ENCODE measurements at regions not wholly inside any gene's neighbourhood (a gene's known extent, or its start where the extent isn't known, plus 50 kb on each side); places are given as distances from the start of the nearest gene placed in this dataset.
"Not testable (repeated sequence)": the region's sequence is repeated elsewhere in the genome, so short reads cannot be mapped to it uniquely, and the experiment has no call there.

DNA sequence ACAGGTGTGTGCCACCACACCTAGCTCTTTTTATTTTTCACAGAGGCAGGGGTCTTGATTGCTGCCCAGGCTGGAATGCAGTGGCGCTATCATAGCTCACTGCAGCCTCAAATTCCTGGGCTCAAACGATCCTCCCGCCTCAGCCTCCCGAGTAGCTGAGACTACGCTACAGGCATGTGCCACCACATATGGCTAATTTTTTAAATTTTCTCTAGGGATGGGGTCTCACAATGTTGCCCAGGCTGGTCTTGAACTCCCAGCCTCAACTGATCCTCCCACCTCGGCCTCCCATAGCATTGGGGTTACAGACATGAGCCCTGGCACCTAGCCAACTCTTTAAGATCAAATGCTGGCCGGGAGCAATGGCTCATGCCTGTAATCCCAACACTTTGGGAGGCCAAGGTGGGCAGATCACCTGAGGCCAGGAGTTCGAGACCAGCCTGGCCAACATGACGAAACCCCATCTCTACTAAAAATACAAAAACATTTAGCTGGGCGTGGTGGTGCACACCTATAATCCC is 50.6 kb upstream of the MYL10 start:
- DNase-seq; in situ Hi-C loops (cut with HindIII; ENCODE audit: low pct_ligation_motif_present, low pct_unique_long_range_greater_than_20kb, low sequenced_read_pairs): not testable (repeated sequence)

DNA sequence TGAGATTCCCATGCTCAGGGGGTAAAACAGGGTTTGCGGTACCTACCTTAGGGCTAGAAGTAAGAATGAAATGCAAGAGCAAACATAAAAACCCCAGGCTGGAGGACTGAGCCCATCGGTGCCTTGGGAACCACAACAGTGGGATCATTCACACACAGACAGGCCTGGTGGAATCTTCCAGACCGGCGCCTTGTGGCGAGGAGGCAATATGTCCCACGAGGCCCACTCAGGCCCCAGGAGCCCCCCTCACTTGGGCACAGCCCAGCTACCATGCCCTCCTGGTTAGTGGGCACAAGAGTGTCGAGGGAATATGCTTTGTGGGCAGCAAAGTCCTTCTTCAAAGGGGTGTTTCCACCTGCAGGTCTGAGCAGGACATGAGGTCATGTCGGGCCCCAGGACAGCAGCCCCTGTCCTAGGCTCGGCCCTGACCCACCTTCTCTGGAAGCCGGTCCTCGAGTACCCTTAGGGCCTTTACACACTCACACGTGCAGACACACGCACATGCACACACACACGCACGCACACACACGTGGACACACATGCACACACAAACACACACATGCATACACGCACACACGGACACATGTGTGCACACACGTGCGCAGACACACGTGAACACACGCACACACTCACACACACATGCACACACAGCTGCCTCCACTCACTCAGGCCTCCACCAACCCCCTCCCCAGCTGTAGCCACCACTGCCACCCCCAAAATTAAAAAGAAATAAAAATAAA is 51.5 kb upstream of the MYL10 start:
- in situ Hi-C loops (cut with HindIII; ENCODE audit: low pct_ligation_motif_present, low pct_unique_long_range_greater_than_20kb, low sequenced_read_pairs), result no loop called here
- DNase-seq, result no peak

DNA sequence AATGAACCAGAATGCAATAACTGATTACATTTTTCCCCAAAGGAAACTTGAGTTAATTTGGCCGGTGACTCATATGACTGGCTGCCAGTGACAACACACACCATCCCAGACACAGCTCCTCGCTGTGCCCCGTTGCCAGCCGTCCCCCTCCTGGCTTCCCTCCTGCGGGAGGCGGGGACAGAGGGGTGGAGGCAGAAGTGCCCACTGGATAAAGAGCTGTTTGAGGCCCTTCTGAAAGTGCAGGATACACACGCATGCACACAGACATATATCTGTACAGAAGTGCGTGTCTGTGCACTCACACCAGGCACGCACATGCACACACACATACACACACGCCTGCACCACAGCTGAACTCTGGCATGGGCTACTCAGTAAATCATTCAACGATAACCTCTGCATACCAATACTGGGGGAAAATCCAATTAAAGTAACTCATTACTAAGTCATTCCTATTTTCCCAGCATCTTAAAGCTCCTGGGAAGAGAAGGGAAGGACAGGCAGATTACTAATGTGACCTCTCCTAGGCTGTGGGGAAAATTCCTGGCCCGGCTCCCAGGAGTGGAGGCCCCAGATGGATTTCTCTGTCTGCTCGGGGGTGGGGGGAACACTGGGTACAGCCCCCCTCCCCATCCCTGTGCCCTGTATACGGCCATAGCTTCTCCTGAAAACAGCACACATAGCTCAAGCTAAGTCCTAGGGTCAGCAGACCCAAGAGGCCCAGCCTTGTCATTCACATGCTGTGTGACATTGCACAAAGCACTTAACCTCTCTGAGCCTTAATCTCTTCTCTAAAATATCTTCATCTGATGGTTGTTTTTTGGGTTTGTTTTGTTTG is 52.3 kb upstream of the MYL10 start:
- in situ Hi-C loops (cut with HindIII; ENCODE audit: low pct_ligation_motif_present, low pct_unique_long_range_greater_than_20kb, low sequenced_read_pairs), result no loop called here
- peak; percentile 96 for DNase-seq

- in situ Hi-C loops (cut with HindIII; ENCODE audit: low pct_ligation_motif_present, low pct_unique_long_range_greater_than_20kb, low sequenced_read_pairs), result no loop called here
- DNase-seq, result no peak
These were observed 55.9 kb upstream of the MYL10 start for GRCh38 chr7:101684983-101685330.

DNA sequence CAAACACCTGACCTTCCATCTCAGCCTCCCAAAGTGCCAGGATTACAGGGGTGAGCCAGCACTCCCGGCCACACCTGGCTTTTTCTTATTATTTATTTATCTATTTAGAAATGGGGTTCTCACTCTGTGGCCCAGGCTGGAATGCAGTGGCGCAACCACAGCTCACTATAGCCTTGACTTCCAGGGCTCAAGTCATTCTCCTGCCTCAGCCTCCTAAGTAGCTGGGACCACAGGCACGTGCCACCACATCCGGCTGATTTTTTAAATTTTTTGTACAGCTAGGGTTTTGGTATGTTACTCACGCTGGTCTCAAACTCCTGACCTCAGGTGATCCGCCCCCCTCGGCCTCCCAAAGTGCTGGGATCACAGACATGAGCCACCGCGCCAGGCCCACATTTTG is 56.9 kb upstream of the MYL10 start:
- DNase-seq, result no peak
- in situ Hi-C loops (cut with HindIII; ENCODE audit: low pct_ligation_motif_present, low pct_unique_long_range_greater_than_20kb, low sequenced_read_pairs), result no loop called here

GRCh38 chr7:101687081-101687480 is 58.0 kb upstream of the MYL10 start:
- in situ Hi-C loops (cut with HindIII; ENCODE audit: low pct_ligation_motif_present, low pct_unique_long_range_greater_than_20kb, low sequenced_read_pairs), result no loop called here
- DNase-seq, result no peak

GRCh38 chr7:101687791-101688182 is 58.7 kb upstream of the MYL10 start:
- no peak for DNase-seq
- in situ Hi-C loops (cut with HindIII; ENCODE audit: low pct_ligation_motif_present, low pct_unique_long_range_greater_than_20kb, low sequenced_read_pairs), result no loop called here

GRCh38 chr7:101688183-101688831 is 59.2 kb upstream of the MYL10 start:
- DNase-seq, result peak; percentile 83

DNA sequence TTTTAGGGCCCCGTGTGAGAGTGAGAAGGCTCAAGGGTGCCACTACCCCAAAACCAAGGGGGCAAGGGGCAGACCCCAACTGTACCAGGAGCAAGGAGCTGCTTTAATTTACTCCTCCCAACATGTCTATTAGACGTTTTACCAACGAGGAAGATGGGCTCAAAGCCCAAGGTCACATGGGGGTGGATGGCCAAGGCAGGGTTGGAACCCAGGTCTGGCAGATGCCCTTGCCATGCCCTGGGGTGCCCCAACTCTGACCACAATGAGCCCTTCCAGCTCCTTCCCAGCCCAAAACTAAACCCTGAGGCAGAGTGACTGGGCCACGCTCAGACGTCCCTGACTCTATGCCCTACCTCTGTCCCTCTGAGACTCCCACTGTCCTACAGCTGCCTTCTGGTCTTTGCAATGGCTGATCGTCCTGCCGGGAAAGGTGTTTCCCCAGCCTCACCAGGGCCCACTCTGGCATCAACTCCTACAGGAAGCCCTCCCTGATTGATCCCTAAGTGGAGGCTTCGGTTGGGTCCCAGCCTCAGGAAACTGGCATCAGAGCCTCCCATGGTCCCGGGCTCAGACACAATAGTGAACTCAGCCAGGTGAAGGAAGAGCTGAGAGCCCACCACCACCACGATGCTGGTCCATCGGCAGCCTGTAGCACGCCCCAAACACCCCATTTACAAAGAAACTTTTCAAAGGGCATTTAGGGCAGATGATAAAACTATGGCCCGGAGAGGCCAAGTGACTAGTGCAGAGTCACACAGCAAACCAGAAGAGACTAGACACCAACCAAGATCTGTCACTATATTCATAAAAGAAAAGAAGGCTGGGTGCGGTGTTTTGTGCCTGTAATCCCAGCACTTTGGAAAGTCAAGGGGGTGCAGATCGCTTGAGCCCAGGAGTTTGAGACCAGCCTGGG is 60.2 kb upstream of the MYL10 start:
- DNase-seq, result no peak
- in situ Hi-C loops (cut with HindIII; ENCODE audit: low pct_ligation_motif_present, low pct_unique_long_range_greater_than_20kb, low sequenced_read_pairs), result no loop called here

More at GRCh38 chr7:101688183-101688831, 59.2 kb upstream of the MYL10 start:
- in situ Hi-C loops (cut with HindIII; ENCODE audit: low pct_ligation_motif_present, low pct_unique_long_range_greater_than_20kb, low sequenced_read_pairs), result no loop called here

GRCh38 chr7:101690061-101690460 is 61.0 kb upstream of the MYL10 start:
- in situ Hi-C loops (cut with HindIII; ENCODE audit: low pct_ligation_motif_present, low pct_unique_long_range_greater_than_20kb, low sequenced_read_pairs), result no loop called here
- DNase-seq, result no peak

GRCh38 chr7:101691822-101692384 is 62.8 kb upstream of the MYL10 start:
- in situ Hi-C loops (cut with HindIII; ENCODE audit: low pct_ligation_motif_present, low pct_unique_long_range_greater_than_20kb, low sequenced_read_pairs), result no loop called here

DNA sequence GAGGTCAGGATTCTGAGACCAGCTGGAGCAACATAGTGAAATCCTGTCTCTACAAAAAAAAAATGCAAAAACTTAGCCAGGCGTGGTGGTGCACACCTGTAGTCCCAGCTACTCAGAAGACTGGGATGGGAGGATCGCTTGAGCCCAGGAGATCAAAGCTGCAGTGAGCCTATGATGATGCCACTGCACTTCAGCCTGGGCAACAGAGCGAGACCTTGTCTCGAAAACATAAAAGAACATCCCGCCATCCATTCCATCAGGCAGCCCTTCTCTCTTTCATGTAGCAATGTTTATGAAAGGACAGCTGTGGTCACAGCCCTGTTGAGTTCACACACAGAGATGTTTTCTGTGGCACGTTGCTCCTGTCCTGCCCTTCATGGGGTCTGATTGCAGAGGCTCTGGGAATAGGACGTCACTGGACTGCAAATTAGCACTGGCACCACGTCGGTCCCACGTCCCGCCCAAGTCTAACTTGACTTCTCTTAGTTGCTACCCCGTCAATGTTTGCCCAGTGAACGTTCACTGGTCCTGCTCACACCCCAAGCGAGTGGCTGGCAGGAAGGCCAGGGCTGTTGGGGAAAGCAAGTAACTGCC is 64.5 kb upstream of the MYL10 start:
- no peak for DNase-seq
- in situ Hi-C loops (cut with HindIII; ENCODE audit: low pct_ligation_motif_present, low pct_unique_long_range_greater_than_20kb, low sequenced_read_pairs), result no loop called here

More at GRCh38 chr7:101691822-101692384, 62.8 kb upstream of the MYL10 start:
- DNase-seq, result peak; percentile 89

DNA sequence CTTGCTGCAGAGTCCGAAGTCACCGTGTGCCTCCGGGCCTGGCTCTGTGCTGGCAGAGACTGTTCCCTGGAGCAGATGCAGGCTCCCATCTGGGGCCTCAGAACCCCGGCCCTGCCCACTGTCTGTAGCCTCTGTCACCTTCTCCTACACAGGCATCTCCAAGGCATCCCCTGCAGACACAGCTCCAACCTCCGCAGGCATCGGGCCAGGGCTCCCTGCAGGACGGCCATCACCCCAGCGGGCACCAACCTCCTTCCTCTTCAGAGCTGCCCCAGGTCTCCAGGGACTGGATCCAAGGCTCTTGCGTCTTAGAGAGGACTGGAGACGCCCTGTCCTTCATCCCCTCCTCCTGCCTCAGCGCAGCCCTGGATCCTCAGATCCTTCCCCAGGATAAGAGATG is 69.9 kb upstream of the MYL10 start:
- in situ Hi-C loops (cut with HindIII; ENCODE audit: low pct_ligation_motif_present, low pct_unique_long_range_greater_than_20kb, low sequenced_read_pairs), result no loop called here
- no peak for DNase-seq

- DNase-seq, result no peak
- in situ Hi-C loops (cut with HindIII; ENCODE audit: low pct_ligation_motif_present, low pct_unique_long_range_greater_than_20kb, low sequenced_read_pairs), result no loop called here
These were observed 70.3 kb upstream of the MYL10 start for GRCh38 chr7:101699399-101699798.

DNA sequence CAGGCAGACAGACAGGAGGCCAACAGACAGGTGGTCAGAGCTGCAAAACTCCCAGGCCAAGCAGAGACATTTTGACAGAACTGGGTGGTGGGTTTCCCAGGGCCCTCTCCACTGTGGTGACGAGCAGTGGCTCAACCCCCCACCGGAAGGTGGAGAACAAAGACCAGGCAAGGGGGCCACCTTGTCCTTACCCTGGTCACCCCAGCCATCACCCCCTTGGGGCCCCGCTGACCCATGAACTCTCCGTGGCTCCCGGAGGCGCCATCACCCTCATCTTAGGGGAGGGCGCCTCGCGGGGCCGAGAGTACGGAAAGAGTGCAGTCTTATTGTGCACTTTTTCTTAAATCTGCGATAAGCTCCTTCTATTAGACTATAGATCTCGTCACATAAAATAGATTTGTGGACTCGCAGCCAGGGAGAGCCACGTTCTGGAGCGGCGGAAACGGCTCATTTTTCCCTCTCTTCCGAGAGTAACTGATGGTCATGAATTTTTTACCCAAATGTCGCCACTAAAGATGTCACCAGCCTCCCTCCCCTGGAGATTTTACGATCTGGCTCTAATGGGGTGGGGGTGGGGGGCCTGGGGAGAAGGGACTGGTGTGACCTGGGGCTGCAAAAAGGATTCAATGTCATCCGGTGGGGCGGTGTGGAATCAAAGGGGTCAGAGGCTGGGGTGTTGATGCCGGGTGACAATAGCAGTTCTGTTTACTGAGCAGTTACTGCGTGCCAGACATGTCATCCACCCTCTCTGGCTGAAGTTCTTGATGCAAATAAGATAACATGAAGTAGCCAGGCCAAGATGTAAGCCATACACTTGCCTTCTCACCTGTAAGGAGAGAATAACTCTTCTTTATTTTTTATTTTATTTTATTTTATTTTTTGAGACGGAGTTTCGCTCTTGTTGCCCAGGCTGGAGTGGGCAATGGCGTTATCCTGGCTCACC is 71.1 kb upstream of the MYL10 start:
- DNase-seq, result no peak
- in situ Hi-C loops (cut with HindIII; ENCODE audit: low pct_ligation_motif_present, low pct_unique_long_range_greater_than_20kb, low sequenced_read_pairs), result no loop called here

GRCh38 chr7:101701153-101701794 is 72.2 kb upstream of the MYL10 start:
- in situ Hi-C loops (cut with HindIII; ENCODE audit: low pct_ligation_motif_present, low pct_unique_long_range_greater_than_20kb, low sequenced_read_pairs), result no loop called here
- no peak for DNase-seq

All from ACHN (cell line).